HL-60 (cell line): ENCODE measurements at regions not wholly inside any gene's neighbourhood (a gene's known extent, or its start where the extent isn't known, plus 50 kb on each side); places are given as distances from the start of the nearest gene placed in this dataset.

Source experiments
- GABPA ChIP-seq: IDR thresholded peaks from 2 replicates; pipeline ENCODE4 v1.6.1; 2012; ENCODE audit warnings: low read depth
- POLR2AphosphoS5 ChIP-seq: IDR thresholded peaks from 2 replicates; pipeline ENCODE4 v1.6.1; 2012; ENCODE audit warnings: low read depth
- TF ChIP-seq, protein P1 (sequence below): IDR thresholded peaks from one replicate; pipeline ENCODE4 v1.5.1; 2011; ENCODE audit warnings: low read length, control low read depth, inconsistent platforms; ENCODE audit not compliant: insufficient read depth

DNA sequence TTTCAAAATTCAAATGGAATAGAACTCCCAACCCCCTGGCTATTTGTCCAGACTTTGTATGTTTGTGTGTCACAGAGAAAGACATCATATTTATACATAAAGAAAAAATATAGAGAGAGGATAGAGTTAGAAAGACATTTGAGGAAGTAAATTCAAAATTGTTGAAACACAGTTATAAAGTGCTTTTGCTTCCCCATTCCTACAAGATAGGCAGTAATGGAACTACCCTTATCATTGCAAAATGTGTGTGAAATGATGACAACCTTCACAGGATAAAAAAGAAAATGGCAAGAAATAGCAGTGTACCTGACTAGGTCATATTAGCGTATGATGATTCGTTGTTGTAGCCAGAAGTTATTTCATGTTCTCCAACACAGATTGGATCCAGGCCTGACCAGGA, 63.1 kb downstream of the FZD1 start:
- TF ChIP-seq, protein P1, sequence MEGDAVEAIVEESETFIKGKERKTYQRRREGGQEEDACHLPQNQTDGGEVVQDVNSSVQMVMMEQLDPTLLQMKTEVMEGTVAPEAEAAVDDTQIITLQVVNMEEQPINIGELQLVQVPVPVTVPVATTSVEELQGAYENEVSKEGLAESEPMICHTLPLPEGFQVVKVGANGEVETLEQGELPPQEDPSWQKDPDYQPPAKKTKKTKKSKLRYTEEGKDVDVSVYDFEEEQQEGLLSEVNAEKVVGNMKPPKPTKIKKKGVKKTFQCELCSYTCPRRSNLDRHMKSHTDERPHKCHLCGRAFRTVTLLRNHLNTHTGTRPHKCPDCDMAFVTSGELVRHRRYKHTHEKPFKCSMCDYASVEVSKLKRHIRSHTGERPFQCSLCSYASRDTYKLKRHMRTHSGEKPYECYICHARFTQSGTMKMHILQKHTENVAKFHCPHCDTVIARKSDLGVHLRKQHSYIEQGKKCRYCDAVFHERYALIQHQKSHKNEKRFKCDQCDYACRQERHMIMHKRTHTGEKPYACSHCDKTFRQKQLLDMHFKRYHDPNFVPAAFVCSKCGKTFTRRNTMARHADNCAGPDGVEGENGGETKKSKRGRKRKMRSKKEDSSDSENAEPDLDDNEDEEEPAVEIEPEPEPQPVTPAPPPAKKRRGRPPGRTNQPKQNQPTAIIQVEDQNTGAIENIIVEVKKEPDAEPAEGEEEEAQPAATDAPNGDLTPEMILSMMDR = no peak
- TF ChIP-seq POLR2AphosphoS5 (no peak), GABPA (no peak)
